ENCODE measurements at regions not wholly inside any gene's neighbourhood (a gene's known extent, or its start where the extent isn't known, plus 50 kb on each side); places are given as distances from the start of the nearest gene placed in this dataset.

DNA sequence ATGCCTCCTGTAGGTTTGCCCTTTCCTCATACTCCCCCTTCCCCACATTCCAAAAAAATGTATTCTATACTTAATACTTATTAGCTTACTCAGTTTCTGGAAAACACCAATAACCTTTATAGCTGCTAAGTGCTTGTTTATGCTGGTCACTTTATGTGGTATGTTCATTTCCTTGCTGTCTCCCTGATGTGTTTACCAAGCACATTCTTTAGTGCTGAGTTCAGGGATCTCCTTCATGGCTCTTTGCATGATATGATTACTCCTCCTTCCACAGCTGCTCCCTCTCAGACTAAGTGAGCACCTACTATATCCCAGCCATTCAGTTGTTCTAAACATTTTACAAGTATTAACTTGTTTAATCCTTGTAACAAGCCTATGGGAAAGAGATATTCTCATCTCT lies 698.3 kb upstream of the FANCL start:
- no peak for FAIRE-seq
- no peak overlapping the region for H2BK12ac ChIP-seq (ENCODE audit: low read depth, low read length)
- DNase-seq (ENCODE audit: low read depth in 1 of 2, low spot score in 2 of 2), result no peak

More for the DNA sequence above, 698.3 kb upstream of the FANCL start:
- no peak overlapping the region for H2BK120ac ChIP-seq (replicated peaks; ENCODE audit: low read depth, low read length)
- H4K5ac ChIP-seq (ENCODE audit: insufficient read length, low read depth, low read length), result no peak overlapping the region
- H2BK20ac ChIP-seq (ENCODE audit: low read length), result no peak overlapping the region
- no peak overlapping the region for H2AK5ac ChIP-seq (ENCODE audit: low read depth, low read length)
- no peak overlapping the region for H4K91ac ChIP-seq (replicated peaks; ENCODE audit: insufficient read length, low read length)
- POLR2A ChIA-PET (ENCODE audit: partially characterized antibody), result no interaction called here
- no peak overlapping the region for H4K8ac ChIP-seq (ENCODE audit: extremely low read depth, insufficient read depth, low read length)
- H3K4me3 ChIP-seq (ENCODE audit: extremely low read depth in 1 of 4, insufficient read depth in 2 of 4, low read depth in 3 of 4, low read length in 4 of 4), result no peak overlapping the region
- H3K4me1 ChIP-seq (replicated peaks in 1 of 4; ENCODE audit: control insufficient read depth in 3 of 4, insufficient read depth in 4 of 4, low read length in 3 of 4), result peaks cover 0 to 1% (median 0%) of the 10 kb centered on the region in 4 experiments; a peak in 2 of 7 replicates
- H3K23ac ChIP-seq (ENCODE audit: insufficient read length), result no peak overlapping the region
- no peak overlapping the region for H3K9ac ChIP-seq (replicated peaks in 1 of 4; ENCODE audit: extremely low read depth in 1 of 4, low read depth in 3 of 4, low read length in 3 of 4)
- H2AFZ ChIP-seq (ENCODE audit: low read length), result no peak overlapping the region
- H3K79me1 ChIP-seq (ENCODE audit: low read depth, low read length), result no peaks in the 10 kb centered on the region
- no peak overlapping the region for H3K18ac ChIP-seq (ENCODE audit: extremely low read depth, low read length)
- no peak overlapping the region for H2BK5ac ChIP-seq (ENCODE audit: low read depth, low read length)
- H3K23me2 ChIP-seq (ENCODE audit: low read depth, low read length), result no peaks in the 10 kb centered on the region
- no peak overlapping the region for H2BK15ac ChIP-seq (ENCODE audit: low read length)
- CTCF ChIA-PET (ENCODE audit: partially characterized antibody), result interaction anchor here (0.6 to 1.4 kb wide), 4 partner anchors 10 to 177 kb away, joined by 3 to 6 read pairs (median 3); no protein-coding TSS in a partner anchor
- H3K9me3 ChIP-seq (ENCODE audit: insufficient read depth in 2 of 2, low read depth in 1 of 2, low read length in 1 of 2), result peaks cover 14 to 15% of the 10 kb centered on the region in 2 experiments
- H3K14ac ChIP-seq (ENCODE audit: insufficient read length), result no peak overlapping the region
- no peak overlapping the region for H3K4me2 ChIP-seq (ENCODE audit: insufficient read depth in 1 of 2, low read depth in 2 of 2, low read length in 2 of 2)
- TF ChIP-seq CHD1 (IDR thresholded peaks at IDR 0.05; ENCODE audit: low read depth, low read length), result no peak
- no peak for TF ChIP-seq EGR1 (IDR thresholded peaks at IDR 0.05; ENCODE audit: borderline replicate concordance, low read depth, low read length)
- no peak for TF ChIP-seq SP2 (IDR thresholded peaks at IDR 0.05; ENCODE audit: low read length)
- TF ChIP-seq ASH2L (IDR thresholded peaks at IDR 0.05; ENCODE audit: low read length), result no peak
- no peak for TF ChIP-seq GABPA (IDR thresholded peaks at IDR 0.05; ENCODE audit: borderline replicate concordance, insufficient read depth, low read length)
- TF ChIP-seq KDM4A (IDR thresholded peaks at IDR 0.05; ENCODE audit: low read depth, low read length, severe bottlenecking), result no peak
- TF ChIP-seq CBX5 (IDR thresholded peaks at IDR 0.05; ENCODE audit: low read depth, low read length), result no peak
- TF ChIP-seq BRCA1 (IDR thresholded peaks at IDR 0.05; ENCODE audit: low read depth, low read length), result no peak
- TF ChIP-seq KDM5A (IDR thresholded peaks at IDR 0.05; ENCODE audit: low read length), result no peak
- no peak for TF ChIP-seq YY1 (IDR thresholded peaks at IDR 0.05; ENCODE audit: low read depth, low read length)
- no peak for TF ChIP-seq CBX8 (IDR thresholded peaks at IDR 0.05; ENCODE audit: borderline replicate concordance, low read depth, low read length)
- TF ChIP-seq ZNF274 (IDR thresholded peaks at IDR 0.05; ENCODE audit: borderline replicate concordance, extremely low read depth, low read length), result no peak
- TF ChIP-seq CEBPB (IDR thresholded peaks at IDR 0.05; ENCODE audit: low read depth, low read length), result no peak
- no peak for TF ChIP-seq SIX5 (IDR thresholded peaks at IDR 0.05; ENCODE audit: low read depth, low read length)
- no peak for TF ChIP-seq RAD21 (IDR thresholded peaks at IDR 0.05 in 1 of 2, conservative IDR thresholded peaks at IDR 0.05 in 1 of 2; ENCODE audit: low read depth in 2 of 2, low read length in 2 of 2)
- TF ChIP-seq TEAD4 (IDR thresholded peaks at IDR 0.05; ENCODE audit: low read depth, low read length), result no peak
- no peak for TF ChIP-seq JUND (IDR thresholded peaks at IDR 0.05; ENCODE audit: low read length)
- H3K27ac ChIP-seq (ENCODE audit: low read depth, low read length), result no peak overlapping the region
- H3K27me3 ChIP-seq (replicated peaks in 1 of 4; ENCODE audit: control insufficient read depth in 3 of 4, extremely low read depth in 1 of 4, insufficient read depth in 3 of 4, low read length in 3 of 4), result no peaks in the 10 kb centered on the region
- H4K20me1 ChIP-seq (replicated peaks in 1 of 2; ENCODE audit: control insufficient read depth in 1 of 2, insufficient read depth in 2 of 2, low read length in 2 of 2), result no peaks in the 10 kb centered on the region
- no peaks in the 10 kb centered on the region for H3K36me3 ChIP-seq (ENCODE audit: control insufficient read depth in 2 of 4, insufficient read depth in 4 of 4, low read length in 3 of 4)
- H3K79me2 ChIP-seq (ENCODE audit: control insufficient read depth in 1 of 2, insufficient read depth in 2 of 2, low read length in 2 of 2), result no peaks in the 10 kb centered on the region
- no peak overlapping the region for H3K4ac ChIP-seq (replicated peaks; ENCODE audit: insufficient read length, low read depth, low read length)
- no peak overlapping the region for H3K56ac ChIP-seq (replicated peaks; ENCODE audit: insufficient read length, low read depth, low read length)
